GM18858 (cell line): ENCODE measurements at regions not wholly inside any gene's neighbourhood (a gene's known extent, or its start where the extent isn't known, plus 50 kb on each side); places are given as distances from the start of the nearest gene placed in this dataset.

Experiments used
- ATAC-seq: cut with Tn5 transposase; IDR thresholded peaks from one replicate; pipeline ENCODE4 v1.9.1; 2021; ENCODE audit not compliant: unreplicated experiment

- ATAC-seq = no peak
Observed at GRCh38 chr5:67434466-67434865, 237.9 kb upstream of the CD180 start.

- no peak for ATAC-seq
Observed at GRCh38 chr5:67432606-67433005, 236.0 kb upstream of the CD180 start.

- ATAC-seq = no peak
Observed at GRCh38 chr5:67431191-67431590, 234.6 kb upstream of the CD180 start.

- ATAC-seq = no peak
Observed at GRCh38 chr5:67427850-67428298, 231.3 kb upstream of the CD180 start.

GRCh38 chr5:67426961-67427849 lies 230.6 kb upstream of the CD180 start:
- no peak for ATAC-seq

- ATAC-seq = no peak
Observed at GRCh38 chr5:67425514-67425913, 228.9 kb upstream of the CD180 start.

GRCh38 chr5:67417839-67418238 lies 221.2 kb upstream of the CD180 start:
- no peak for ATAC-seq

GRCh38 chr5:67416986-67417385 lies 220.4 kb upstream of the CD180 start:
- no peak for ATAC-seq

- peak; percentile 59 for ATAC-seq
Observed at GRCh38 chr5:67416133-67416937, 219.7 kb upstream of the CD180 start.

GRCh38 chr5:67414712-67415111 lies 218.1 kb upstream of the CD180 start:
- ATAC-seq = no peak

GRCh38 chr5:67413721-67414120 lies 217.1 kb upstream of the CD180 start:
- no peak for ATAC-seq

- ATAC-seq = no peak
Observed at GRCh38 chr5:67409126-67409777, 212.7 kb upstream of the CD180 start.

GRCh38 chr5:67407979-67408378 lies 211.4 kb upstream of the CD180 start:
- no peak for ATAC-seq

GRCh38 chr5:67405755-67406154 lies 209.2 kb upstream of the CD180 start:
- no peak for ATAC-seq

- ATAC-seq = no peak
Observed at GRCh38 chr5:67405101-67405364, 208.4 kb upstream of the CD180 start.

- no peak for ATAC-seq
Observed at GRCh38 chr5:67404256-67405100, 207.9 kb upstream of the CD180 start.

- no peak for ATAC-seq
Observed at GRCh38 chr5:67402526-67402925, 205.9 kb upstream of the CD180 start.

GRCh38 chr5:67401172-67401571 lies 204.6 kb upstream of the CD180 start:
- no peak for ATAC-seq

GRCh38 chr5:67400752-67401151 lies 204.2 kb upstream of the CD180 start:
- no peak for ATAC-seq

- no peak for ATAC-seq
Observed at GRCh38 chr5:67395790-67396418, 199.3 kb upstream of the CD180 start.
